BLaER1 treated with 17β-estradiol and CSF1 and Interleukin-3, amounts not matched to agents 10 nM and 100 nM (cell line): ENCODE measurements at regions not wholly inside any gene's neighbourhood (a gene's known extent, or its start where the extent isn't known, plus 50 kb on each side); places are given as distances from the start of the nearest gene placed in this dataset.

Experiments
- H3K27ac ChIP-seq, 11 experiments: shearing (Covaris generic); formaldehyde crosslinking; 2 replicates each; pipeline ENCODE4 v1.8.1; 2022
- H3K27me3 ChIP-seq, 11 experiments: shearing (Covaris generic); formaldehyde crosslinking; 2 replicates each; pipeline ENCODE4 v1.8.1; 2022
- H3K36me3 ChIP-seq, 11 experiments: shearing (Covaris generic); formaldehyde crosslinking; 2 replicates each; pipeline ENCODE4 v1.8.1; 2022
- H3K4me1 ChIP-seq, 10 experiments: shearing (Covaris generic); formaldehyde crosslinking; 2 replicates each; pipeline ENCODE4 v1.8.1; 2022
- H3K4me2 ChIP-seq, 11 experiments: shearing (Covaris generic); formaldehyde crosslinking; 2 replicates each; pipeline ENCODE4 v1.8.1; 2022
- H3K4me3 ChIP-seq, 10 experiments: shearing (Covaris generic); formaldehyde crosslinking; 2 replicates each; pipeline ENCODE4 v1.8.1; 2022
- H3K9ac ChIP-seq, 11 experiments: shearing (Covaris generic); formaldehyde crosslinking; 2 replicates each; pipeline ENCODE4 v1.8.1; 2022
- H3K9me3 ChIP-seq, 11 experiments: shearing (Covaris generic); formaldehyde crosslinking; replicated peaks in 1 of 11; 2 replicates each; pipeline ENCODE4 v1.8.1; 2022
- H4K20me1 ChIP-seq, 11 experiments: shearing (Covaris generic); formaldehyde crosslinking; 2 replicates each; pipeline ENCODE4 v1.8.1; 2022
- Cebpa-rat ChIP-seq, 11 experiments: shearing (Covaris generic); IDR thresholded peaks; 2 replicates each; pipeline ENCODE4 v1.8.1; 2022

DNA sequence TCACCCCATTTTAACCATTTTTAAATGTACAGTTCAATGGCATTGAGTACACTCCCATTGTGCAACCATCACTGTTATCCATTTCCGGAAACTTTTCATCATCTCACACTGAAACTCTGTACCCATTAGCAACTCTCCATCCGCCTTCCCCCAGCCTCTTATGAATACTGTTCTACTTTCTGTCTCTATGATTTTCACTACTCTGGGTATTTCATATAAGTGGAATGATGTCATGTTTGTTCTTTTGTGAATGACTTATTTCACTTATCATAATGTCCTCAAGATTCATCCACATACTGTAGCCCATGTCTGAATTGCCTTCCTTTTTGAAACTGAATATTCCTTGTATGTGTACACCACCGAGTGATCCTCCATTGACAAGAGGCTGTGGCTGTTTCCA is 92.9 kb upstream of the TOX2 start:
- Histone ChIP-seq H3K9me3 (peaks cover 0 to 4% (median 3%) of the 10 kb centered on the region in 11 experiments; a peak in 19 of 22 replicates), H3K36me3 (no peaks in the 10 kb centered on the region), H3K4me2 (no peak overlapping the region), H4K20me1 (no peaks in the 10 kb centered on the region), H3K27ac (no peak overlapping the region), H3K27me3 (no peaks in the 10 kb centered on the region), H3K4me3 (no peak overlapping the region), H3K4me1 (peaks cover 0 to 24% (median 19%) of the 10 kb centered on the region in 10 experiments; a peak in 16 of 20 replicates), H3K9ac (no peak overlapping the region)
- no peak for TF ChIP-seq Cebpa-rat (IDR thresholded peaks at IDR 0.05)

DNA sequence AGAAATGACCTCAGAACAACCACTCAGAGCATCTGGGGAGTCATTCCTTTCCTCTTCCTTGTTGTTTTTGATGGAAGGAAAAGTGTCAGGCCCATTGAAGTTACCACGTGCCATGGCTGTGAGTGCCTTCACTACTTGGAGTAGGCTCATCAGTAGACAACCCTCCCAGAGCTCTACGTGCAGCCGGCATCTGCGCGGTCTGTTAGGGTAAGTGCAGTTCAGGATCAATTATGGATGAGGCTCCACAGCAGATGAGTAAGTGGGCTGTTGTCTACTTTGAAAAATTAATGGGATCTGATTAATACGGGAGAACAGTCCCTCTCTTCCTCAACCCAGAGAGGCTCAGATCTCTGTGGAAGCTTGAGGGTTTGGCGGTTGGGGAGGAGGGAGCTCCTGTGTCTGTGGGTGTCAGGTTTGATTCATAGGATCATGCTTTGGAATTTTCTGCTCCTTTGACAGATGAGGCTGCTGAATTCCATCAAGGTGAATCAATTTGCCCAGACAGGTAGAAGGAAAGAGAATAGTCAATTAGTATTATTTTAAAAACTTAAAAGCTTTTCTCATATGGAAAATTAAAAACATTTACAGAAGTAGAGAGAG is 93.8 kb upstream of the TOX2 start:
- no peak for TF ChIP-seq Cebpa-rat (IDR thresholded peaks at IDR 0.05)
- no peak overlapping the region for H3K27ac ChIP-seq
- H3K9ac ChIP-seq = no peak overlapping the region

DNA sequence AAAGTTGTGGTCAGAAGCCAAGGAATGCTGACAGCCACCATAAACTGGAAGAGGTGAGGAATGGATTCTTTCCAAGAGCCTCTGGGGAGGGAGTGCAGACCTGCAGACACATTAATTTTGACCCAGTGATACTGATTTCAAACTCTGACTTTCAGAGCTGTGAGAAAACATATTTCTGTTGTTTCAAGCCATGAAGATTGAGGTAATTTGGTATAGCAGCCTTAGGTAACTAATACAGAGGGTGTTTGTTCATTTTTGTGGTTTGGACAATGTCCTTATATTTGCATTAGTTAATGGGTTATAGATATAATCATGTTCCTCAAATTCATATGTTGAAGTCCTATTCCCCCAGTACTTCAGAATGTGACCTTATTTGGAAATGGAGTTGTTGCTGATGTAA is 85.4 kb upstream of the GTSF1L start:
- H3K9me3 ChIP-seq = peaks cover 49 to 67% (median 57%) of the 10 kb centered on the region in 11 experiments
- H3K4me1 ChIP-seq = no peaks in the 10 kb centered on the region
- no peak overlapping the region for H3K9ac ChIP-seq
- H3K27me3 ChIP-seq = no peaks in the 10 kb centered on the region
- no peak overlapping the region for H3K4me3 ChIP-seq
- no peak overlapping the region for H3K4me2 ChIP-seq
- H4K20me1 ChIP-seq = no peaks in the 10 kb centered on the region
- no peak for TF ChIP-seq Cebpa-rat (IDR thresholded peaks at IDR 0.05)
- H3K36me3 ChIP-seq = peaks cover 0 to 3% (median 0%) of the 10 kb centered on the region in 11 experiments; a peak in 1 of 22 replicates
- no peak overlapping the region for H3K27ac ChIP-seq

More for the DNA sequence above, 93.8 kb upstream of the TOX2 start:
- peaks cover 0 to 14% (median 10%) of the 10 kb centered on the region in 10 experiments; a peak in 16 of 20 replicates for H3K4me1 ChIP-seq
- H3K9me3 ChIP-seq = no peaks in the 10 kb centered on the region
- no peaks in the 10 kb centered on the region for H4K20me1 ChIP-seq
- H3K36me3 ChIP-seq = no peaks in the 10 kb centered on the region
- H3K27me3 ChIP-seq = no peaks in the 10 kb centered on the region
- H3K4me3 ChIP-seq = no peak overlapping the region
- no peak overlapping the region for H3K4me2 ChIP-seq

DNA sequence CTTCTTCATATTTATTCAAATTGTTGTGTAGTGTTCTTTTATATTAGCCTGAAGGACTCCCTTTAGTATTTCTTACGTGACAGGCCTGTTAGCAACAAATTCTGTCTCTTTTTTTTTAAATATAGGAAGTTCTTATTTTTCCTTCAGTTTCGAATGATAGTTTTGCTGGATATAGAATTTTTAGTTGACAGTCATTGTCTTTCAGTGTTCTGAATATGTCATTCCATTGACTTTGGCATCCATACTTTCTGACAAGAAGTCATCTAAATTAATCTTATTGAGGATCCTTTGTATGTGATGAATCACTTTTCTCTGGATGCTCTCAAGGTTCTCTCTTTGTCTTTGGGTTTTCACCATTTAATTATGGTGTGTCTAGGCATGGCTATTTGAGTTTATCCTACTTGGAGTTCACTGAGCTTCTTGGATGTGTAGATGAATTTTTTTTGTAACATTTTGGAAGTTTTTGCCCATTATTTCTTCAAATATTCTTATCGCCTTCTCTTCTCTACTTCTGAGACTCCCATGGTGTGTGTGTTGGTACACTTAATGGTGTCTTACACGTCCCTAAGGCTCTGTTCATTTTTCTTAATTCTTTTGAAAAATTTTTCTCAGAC is 82.5 kb upstream of the GTSF1L start:
- Histone ChIP-seq H3K9ac (no peak overlapping the region), H3K9me3 (peaks cover 65 to 93% (median 78%) of the 10 kb centered on the region in 11 experiments), H3K4me2 (no peak overlapping the region)

DNA sequence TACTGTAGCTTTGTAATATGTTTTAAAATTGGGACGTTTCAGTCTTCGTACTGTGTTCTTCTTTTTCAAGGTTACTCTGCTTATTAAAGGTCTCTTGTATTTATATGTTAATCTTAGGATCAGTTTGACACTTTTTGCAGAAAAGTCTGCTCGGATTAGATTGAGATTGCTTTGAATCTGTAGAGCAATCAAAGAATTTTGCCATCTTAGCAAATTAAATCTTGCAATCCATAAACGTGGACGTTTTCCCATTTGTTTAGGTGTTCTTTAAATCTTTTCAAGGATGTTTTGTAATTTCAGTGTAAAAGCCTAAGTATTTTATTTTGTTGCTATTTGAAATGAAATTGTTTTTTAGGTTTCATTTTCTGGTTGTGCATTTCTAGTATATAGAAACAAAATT is 78.0 kb upstream of the GTSF1L start:
- H4K20me1 ChIP-seq = no peaks in the 10 kb centered on the region
- H3K27me3 ChIP-seq = no peaks in the 10 kb centered on the region
- no peak overlapping the region for H3K27ac ChIP-seq
- no peak overlapping the region for H3K9ac ChIP-seq
- H3K4me3 ChIP-seq = no peak overlapping the region
- H3K4me2 ChIP-seq = no peak overlapping the region
- H3K4me1 ChIP-seq = peaks cover 6 to 13% (median 9%) of the 10 kb centered on the region in 10 experiments
- TF ChIP-seq Cebpa-rat (IDR thresholded peaks at IDR 0.05) = no peak
- H3K36me3 ChIP-seq = peaks cover 0 to 3% (median 0%) of the 10 kb centered on the region in 11 experiments; a peak in 1 of 22 replicates
- peaks cover 46 to 70% (median 58%) of the 10 kb centered on the region in 11 experiments for H3K9me3 ChIP-seq

More for the DNA sequence above, 82.5 kb upstream of the GTSF1L start:
- Histone ChIP-seq H3K4me1 (no peaks in the 10 kb centered on the region), H4K20me1 (no peaks in the 10 kb centered on the region), H3K27ac (no peak overlapping the region), H3K36me3 (peaks cover 0 to 3% (median 0%) of the 10 kb centered on the region in 11 experiments; a peak in 1 of 22 replicates), H3K27me3 (no peaks in the 10 kb centered on the region), H3K4me3 (no peak overlapping the region)
- no peak for TF ChIP-seq Cebpa-rat (IDR thresholded peaks at IDR 0.05)

DNA sequence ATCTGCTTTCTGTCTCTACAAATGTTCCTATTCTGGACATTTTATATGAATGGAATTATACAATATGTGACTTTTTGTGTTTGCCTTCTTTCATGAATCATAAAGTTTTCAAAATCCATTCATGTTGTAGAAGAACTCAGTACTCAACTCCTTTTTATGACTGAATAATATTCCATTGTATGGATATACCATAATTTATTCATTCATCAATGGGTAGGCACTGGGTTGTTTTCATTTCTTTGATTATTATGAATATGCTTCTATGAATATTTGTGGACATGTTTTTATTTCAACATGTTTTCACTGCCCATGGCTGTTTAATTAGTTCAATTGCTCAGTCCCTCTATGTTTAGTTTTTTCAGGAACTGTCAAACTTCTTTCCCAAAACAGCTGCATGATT is 76.5 kb upstream of the GTSF1L start:
- no peaks in the 10 kb centered on the region for H3K27me3 ChIP-seq
- H4K20me1 ChIP-seq = no peaks in the 10 kb centered on the region
- H3K4me1 ChIP-seq = peaks cover 20 to 24% (median 22%) of the 10 kb centered on the region in 10 experiments
- TF ChIP-seq Cebpa-rat (IDR thresholded peaks at IDR 0.05) = no peak
- H3K9me3 ChIP-seq = peaks cover 30 to 55% (median 43%) of the 10 kb centered on the region in 11 experiments
- no peaks in the 10 kb centered on the region for H3K36me3 ChIP-seq
- no peak overlapping the region for H3K4me2 ChIP-seq
- no peak overlapping the region for H3K4me3 ChIP-seq
- H3K27ac ChIP-seq = no peak overlapping the region
- no peak overlapping the region for H3K9ac ChIP-seq

DNA sequence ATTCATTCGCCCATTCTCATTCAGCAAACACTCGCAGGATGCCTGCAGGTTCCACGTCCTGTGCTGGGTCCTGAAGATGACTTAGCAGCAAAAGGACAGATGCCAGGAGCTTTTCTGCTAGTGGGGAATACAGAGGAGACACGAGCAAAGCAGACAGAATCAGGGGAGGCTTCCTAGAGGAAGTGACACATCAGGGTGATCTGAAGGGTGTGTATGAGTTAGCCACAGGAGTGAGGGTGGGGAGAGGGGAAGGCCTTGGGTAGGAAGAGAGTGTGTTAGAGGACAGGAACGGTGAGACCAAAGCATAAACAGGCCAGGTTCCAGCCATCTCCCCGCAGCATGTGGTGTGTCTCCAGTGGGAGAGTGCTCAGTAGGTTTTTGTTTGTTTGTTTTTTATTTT is 73.4 kb upstream of the GTSF1L start:
- Histone ChIP-seq H3K4me3 (no peak overlapping the region), H3K4me2 (peak overlapping the region in 10 of 11 experiments; percentile 4 to 58 (median 50); a peak in 16 of 22 replicates), H3K4me1 (peaks cover 20 to 24% (median 23%) of the 10 kb centered on the region in 10 experiments), H3K9me3 (peaks cover 24 to 41% (median 28%) of the 10 kb centered on the region in 11 experiments), H3K9ac (no peak overlapping the region), H3K27ac (no peak overlapping the region), H3K36me3 (no peaks in the 10 kb centered on the region), H3K27me3 (no peaks in the 10 kb centered on the region), H4K20me1 (no peaks in the 10 kb centered on the region)
- TF ChIP-seq Cebpa-rat (IDR thresholded peaks at IDR 0.05) = no peak

DNA sequence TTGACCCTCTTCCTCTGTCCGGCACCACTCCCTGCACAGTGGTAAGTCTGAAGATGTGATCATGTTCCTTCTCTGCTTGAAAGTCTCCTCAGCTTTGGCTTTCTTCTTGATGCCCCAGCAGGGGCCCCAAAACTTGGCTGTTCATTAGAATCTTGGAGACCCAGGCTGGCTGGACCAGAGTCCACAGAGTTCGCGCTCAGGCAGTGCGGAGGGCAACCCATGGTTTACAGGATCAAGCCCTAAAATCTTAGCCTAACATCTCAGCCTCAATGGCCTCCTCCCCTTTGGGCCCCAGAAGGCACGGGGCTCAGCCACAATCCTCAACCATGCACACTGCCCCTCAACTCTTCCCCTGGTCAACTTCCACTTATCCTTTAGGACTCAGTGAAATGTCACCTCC is 72.9 kb upstream of the GTSF1L start:
- Histone ChIP-seq H3K36me3 (no peaks in the 10 kb centered on the region), H3K9me3 (peaks cover 20 to 40% (median 24%) of the 10 kb centered on the region in 11 experiments), H3K27ac (peak overlapping the region in 3 of 11 experiments; percentile 0 to 6 (median 3); a peak in 2 of 22 replicates), H3K4me2 (peak overlapping the region; percentile 4 to 58 (median 50); a peak in 21 of 22 replicates), H4K20me1 (no peaks in the 10 kb centered on the region), H3K4me1 (peaks cover 20 to 24% (median 23%) of the 10 kb centered on the region in 10 experiments), H3K4me3 (no peak overlapping the region), H3K27me3 (no peaks in the 10 kb centered on the region), H3K9ac (no peak overlapping the region)
- no peak for TF ChIP-seq Cebpa-rat (IDR thresholded peaks at IDR 0.05)

DNA sequence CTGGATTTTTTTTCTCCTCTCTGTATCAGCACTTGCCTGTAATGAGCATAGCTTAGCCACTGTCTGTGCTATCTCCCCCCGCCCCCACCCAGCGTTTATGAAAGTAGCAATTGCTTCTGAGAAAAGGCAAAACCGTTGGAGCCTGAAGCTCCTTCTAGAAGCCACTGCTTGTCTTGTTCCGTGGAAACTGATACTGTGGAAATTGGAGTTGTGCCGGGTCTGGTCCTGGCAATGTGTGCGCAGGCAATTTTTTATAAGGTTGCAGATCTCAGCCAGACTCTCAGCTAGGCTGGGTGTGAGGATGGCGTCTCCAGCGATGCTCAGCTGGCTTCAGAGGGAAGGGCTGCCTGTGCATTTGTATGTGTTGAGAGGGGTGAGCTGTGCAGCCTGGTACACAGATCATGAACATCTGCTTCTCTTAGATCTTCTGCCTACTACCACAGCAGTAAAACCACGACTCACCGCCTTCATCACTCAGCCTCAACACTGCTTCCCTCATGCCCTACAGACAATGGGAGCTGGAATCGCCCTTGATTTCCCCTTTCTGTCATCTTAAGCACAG is 72.4 kb upstream of the GTSF1L start:
- Histone ChIP-seq H3K27me3 (no peaks in the 10 kb centered on the region), H3K4me3 (no peak overlapping the region), H3K9me3 (peaks cover 15 to 35% (median 18%) of the 10 kb centered on the region in 11 experiments), H3K4me2 (peak overlapping the region; percentile 4 to 58 (median 50)), H3K36me3 (no peaks in the 10 kb centered on the region), H4K20me1 (no peaks in the 10 kb centered on the region), H3K27ac (peak overlapping the region in 3 of 11 experiments; percentile 0 to 6 (median 3); a peak in 2 of 22 replicates), H3K9ac (no peak overlapping the region), H3K4me1 (peaks cover 20 to 24% (median 23%) of the 10 kb centered on the region in 10 experiments)
- no peak for TF ChIP-seq Cebpa-rat (IDR thresholded peaks at IDR 0.05)
